ENCODE measurements at regions not wholly inside any gene's neighbourhood (a gene's known extent, or its start where the extent isn't known, plus 50 kb on each side); places are given as distances from the start of the nearest gene placed in this dataset.

DNA sequence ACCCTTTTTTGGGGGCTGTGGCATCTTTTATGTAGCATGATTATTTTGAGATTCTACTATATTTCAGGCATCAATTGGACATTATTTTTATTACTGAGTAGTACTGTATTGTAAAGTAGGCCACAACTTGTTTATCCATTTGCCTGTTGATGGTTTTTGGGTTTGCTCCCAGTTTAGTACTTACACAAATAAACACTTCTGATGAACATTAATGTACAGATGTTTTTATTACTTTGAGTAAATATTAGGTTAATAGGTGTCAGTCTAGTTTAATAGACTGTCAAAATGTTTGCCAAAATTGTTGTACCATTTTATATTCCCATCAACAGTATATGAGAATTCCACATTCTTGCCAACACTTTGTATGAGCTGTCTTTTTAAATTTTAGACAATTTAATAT is 214.9 kb upstream of the MAD2L1 start:
- no peak overlapping the region for H2BK20ac ChIP-seq (ENCODE audit: low read depth, low read length)
- CTCF ChIA-PET, result no interaction called here
- DNase-seq (no peak), ATAC-seq (ENCODE audit: low read depth) (no peak)
- H2BK15ac ChIP-seq (ENCODE audit: low read depth, low read length), result no peak overlapping the region
- no peak overlapping the region for H3K4ac ChIP-seq (ENCODE audit: low read depth, low read length)
- no peak overlapping the region for H4K91ac ChIP-seq (ENCODE audit: insufficient read depth, low read depth, low read length)
- in situ Hi-C loops (cut with MboI; ENCODE audit: low sequenced_read_pairs), result no loop called here
- BruUV-seq (replicated peaks), result no TSS peak
- no peak overlapping the region for H3K23ac ChIP-seq (ENCODE audit: low read depth, low read length)
- no peaks in the 10 kb centered on the region for H4K20me1 ChIP-seq (ENCODE audit: insufficient read depth, low read length)
- no peaks in the 10 kb centered on the region for H3K9me3 ChIP-seq (ENCODE audit: control insufficient read depth, insufficient read depth, low read length)
- no peak overlapping the region for H4K5ac ChIP-seq (ENCODE audit: low read depth, low read length)
- no peak overlapping the region for H2AFZ ChIP-seq (replicated peaks; ENCODE audit: low read length, poor library complexity)
- H3K14ac ChIP-seq (replicated peaks; ENCODE audit: low read depth, low read length), result no peak overlapping the region
- H3K27ac ChIP-seq (ENCODE audit: insufficient read depth, low read length), result no peak overlapping the region
- intact Hi-C loops (cut with micrococcal nuclease), result no loop called here
- H3K18ac ChIP-seq (ENCODE audit: low read depth, low read length), result no peak overlapping the region
- no peak overlapping the region for H4K8ac ChIP-seq (ENCODE audit: low read depth in 2 of 2, low read length in 2 of 2)
- no peaks in the 10 kb centered on the region for H3K79me1 ChIP-seq (ENCODE audit: low read depth in 1 of 2, low read length in 2 of 2)
- H3K27me3 ChIP-seq (ENCODE audit: control insufficient read depth, insufficient read depth, low read length), result no peaks in the 10 kb centered on the region
- POLR2A ChIA-PET (ENCODE audit: unreplicated experiment), result no interaction called here
- H3K4me3 ChIP-seq (ENCODE audit: insufficient read depth, low read depth, low read length), result no peak overlapping the region
- no peak overlapping the region for H2AK9ac ChIP-seq (replicated peaks; ENCODE audit: low read depth, low read length, poor library complexity)
- no peaks in the 10 kb centered on the region for H3K9me1 ChIP-seq (ENCODE audit: insufficient read depth, low read length)
- no peak overlapping the region for H2BK5ac ChIP-seq (ENCODE audit: low read depth, low read length, poor library complexity, severe bottlenecking)
- H2BK120ac ChIP-seq (ENCODE audit: low read depth, low read length), result no peak overlapping the region
- no peak overlapping the region for H3K9ac ChIP-seq (ENCODE audit: low read depth, low read length)
- no peak overlapping the region for H3K4me2 ChIP-seq (ENCODE audit: low read depth, low read length)
- TF ChIP-seq CEBPB (IDR thresholded peaks at IDR 0.05; ENCODE audit: low read depth, low read length) (no peak), MAZ (IDR thresholded peaks at IDR 0.05; ENCODE audit: borderline replicate concordance, low read depth, low read length) (no peak), FOS (IDR thresholded peaks at IDR 0.05; ENCODE audit: low read depth, low read length) (no peak), SMC3 (IDR thresholded peaks at IDR 0.05; ENCODE audit: low read depth, low read length) (no peak), RFX5 (IDR thresholded peaks at IDR 0.05; ENCODE audit: low read depth, low read length) (no peak), ELK1 (IDR thresholded peaks at IDR 0.05; ENCODE audit: borderline replicate concordance, low read depth, low read length) (no peak), RCOR1 (IDR thresholded peaks at IDR 0.05; ENCODE audit: insufficient replicate concordance, low read length) (no peak), RAD21 (IDR thresholded peaks at IDR 0.05; ENCODE audit: low read length) (no peak), MXI1 (IDR thresholded peaks at IDR 0.05; ENCODE audit: borderline replicate concordance, low read depth, low read length) (no peak), POLR2A (IDR thresholded peaks at IDR 0.05; ENCODE audit: low read depth, low read length) (no peak), BHLHE40 (IDR thresholded peaks at IDR 0.05; ENCODE audit: low read depth, low read length) (no peak)
- TF ChIP-seq, protein P1, sequence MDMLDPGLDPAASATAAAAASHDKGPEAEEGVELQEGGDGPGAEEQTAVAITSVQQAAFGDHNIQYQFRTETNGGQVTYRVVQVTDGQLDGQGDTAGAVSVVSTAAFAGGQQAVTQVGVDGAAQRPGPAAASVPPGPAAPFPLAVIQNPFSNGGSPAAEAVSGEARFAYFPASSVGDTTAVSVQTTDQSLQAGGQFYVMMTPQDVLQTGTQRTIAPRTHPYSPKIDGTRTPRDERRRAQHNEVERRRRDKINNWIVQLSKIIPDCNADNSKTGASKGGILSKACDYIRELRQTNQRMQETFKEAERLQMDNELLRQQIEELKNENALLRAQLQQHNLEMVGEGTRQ (IDR thresholded peaks at IDR 0.05; ENCODE audit: low read depth, low read length), result no peak
- TF ChIP-seq, protein P2, sequence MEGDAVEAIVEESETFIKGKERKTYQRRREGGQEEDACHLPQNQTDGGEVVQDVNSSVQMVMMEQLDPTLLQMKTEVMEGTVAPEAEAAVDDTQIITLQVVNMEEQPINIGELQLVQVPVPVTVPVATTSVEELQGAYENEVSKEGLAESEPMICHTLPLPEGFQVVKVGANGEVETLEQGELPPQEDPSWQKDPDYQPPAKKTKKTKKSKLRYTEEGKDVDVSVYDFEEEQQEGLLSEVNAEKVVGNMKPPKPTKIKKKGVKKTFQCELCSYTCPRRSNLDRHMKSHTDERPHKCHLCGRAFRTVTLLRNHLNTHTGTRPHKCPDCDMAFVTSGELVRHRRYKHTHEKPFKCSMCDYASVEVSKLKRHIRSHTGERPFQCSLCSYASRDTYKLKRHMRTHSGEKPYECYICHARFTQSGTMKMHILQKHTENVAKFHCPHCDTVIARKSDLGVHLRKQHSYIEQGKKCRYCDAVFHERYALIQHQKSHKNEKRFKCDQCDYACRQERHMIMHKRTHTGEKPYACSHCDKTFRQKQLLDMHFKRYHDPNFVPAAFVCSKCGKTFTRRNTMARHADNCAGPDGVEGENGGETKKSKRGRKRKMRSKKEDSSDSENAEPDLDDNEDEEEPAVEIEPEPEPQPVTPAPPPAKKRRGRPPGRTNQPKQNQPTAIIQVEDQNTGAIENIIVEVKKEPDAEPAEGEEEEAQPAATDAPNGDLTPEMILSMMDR (conservative IDR thresholded peaks at IDR 0.05; ENCODE audit: low read depth, low read length), result no peak
- H3K4me1 ChIP-seq (ENCODE audit: control insufficient read depth, insufficient read depth, low read length), result no peaks in the 10 kb centered on the region
- dilution Hi-C loops (cut with HindIII; ENCODE audit: low sequenced_read_pairs, unreplicated experiment), result no loop called here
- no peaks in the 10 kb centered on the region for H3K36me3 ChIP-seq (ENCODE audit: control insufficient read depth, insufficient read depth, low read length)
- H2AK5ac ChIP-seq (ENCODE audit: low read depth, low read length), result no peak overlapping the region
- no peak overlapping the region for H3K56ac ChIP-seq (ENCODE audit: extremely low read depth, insufficient read depth, low read length)

Data from IMR-90 (cell line).